Neural progenitor cell (in vitro differentiated cells): ENCODE measurements at regions not wholly inside any gene's neighbourhood (a gene's known extent, or its start where the extent isn't known, plus 50 kb on each side); places are given as distances from the start of the nearest gene placed in this dataset.

Experiments used
- EZH2 ChIP-seq: fragments of 200-600 bp; sonication (generic); IDR thresholded peaks from 2 replicates; pipeline ENCODE4 v1.6.1; 2017; ENCODE audit warnings: antibody characterized with exemption, mild to moderate bottlenecking, moderate library complexity
- EZH2phosphoT487 ChIP-seq: fragments of 200-600 bp; sonication (generic); IDR thresholded peaks from 2 replicates; pipeline ENCODE4 v1.6.1; 2017; ENCODE audit warnings: antibody characterized with exemption
- TF ChIP-seq, protein P1 (sequence below): fragments of 200-600 bp; sonication (generic); IDR thresholded peaks from 2 replicates; pipeline ENCODE4 v1.5.1; 2017; ENCODE audit warnings: antibody characterized with exemption, mild to moderate bottlenecking

DNA sequence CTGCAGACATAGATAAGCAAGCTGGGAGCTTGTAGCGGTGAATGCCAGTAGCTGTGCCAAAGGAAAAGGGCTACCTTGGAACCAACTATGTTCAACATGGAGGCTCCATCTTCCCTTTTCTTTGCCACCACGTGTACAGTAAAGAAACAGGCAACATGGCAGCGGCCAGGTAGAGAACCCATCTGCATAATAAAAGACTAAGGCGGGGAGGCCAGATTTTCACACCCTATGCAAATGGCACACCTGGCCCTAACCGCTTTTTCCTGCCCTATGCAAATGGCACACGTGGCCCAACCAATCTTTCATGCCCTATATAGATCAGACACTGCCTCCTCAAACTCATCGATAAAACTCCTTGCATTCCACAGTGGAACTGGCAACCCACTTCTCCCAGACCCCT lies 477.5 kb upstream of the EDIL3 start:
- TF ChIP-seq, protein P1, sequence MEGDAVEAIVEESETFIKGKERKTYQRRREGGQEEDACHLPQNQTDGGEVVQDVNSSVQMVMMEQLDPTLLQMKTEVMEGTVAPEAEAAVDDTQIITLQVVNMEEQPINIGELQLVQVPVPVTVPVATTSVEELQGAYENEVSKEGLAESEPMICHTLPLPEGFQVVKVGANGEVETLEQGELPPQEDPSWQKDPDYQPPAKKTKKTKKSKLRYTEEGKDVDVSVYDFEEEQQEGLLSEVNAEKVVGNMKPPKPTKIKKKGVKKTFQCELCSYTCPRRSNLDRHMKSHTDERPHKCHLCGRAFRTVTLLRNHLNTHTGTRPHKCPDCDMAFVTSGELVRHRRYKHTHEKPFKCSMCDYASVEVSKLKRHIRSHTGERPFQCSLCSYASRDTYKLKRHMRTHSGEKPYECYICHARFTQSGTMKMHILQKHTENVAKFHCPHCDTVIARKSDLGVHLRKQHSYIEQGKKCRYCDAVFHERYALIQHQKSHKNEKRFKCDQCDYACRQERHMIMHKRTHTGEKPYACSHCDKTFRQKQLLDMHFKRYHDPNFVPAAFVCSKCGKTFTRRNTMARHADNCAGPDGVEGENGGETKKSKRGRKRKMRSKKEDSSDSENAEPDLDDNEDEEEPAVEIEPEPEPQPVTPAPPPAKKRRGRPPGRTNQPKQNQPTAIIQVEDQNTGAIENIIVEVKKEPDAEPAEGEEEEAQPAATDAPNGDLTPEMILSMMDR: no peak
- TF ChIP-seq EZH2 (no peak), EZH2phosphoT487 (no peak)
